ENCODE measurements at regions not wholly inside any gene's neighbourhood (a gene's known extent, or its start where the extent isn't known, plus 50 kb on each side); places are given as distances from the start of the nearest gene placed in this dataset.

DNA sequence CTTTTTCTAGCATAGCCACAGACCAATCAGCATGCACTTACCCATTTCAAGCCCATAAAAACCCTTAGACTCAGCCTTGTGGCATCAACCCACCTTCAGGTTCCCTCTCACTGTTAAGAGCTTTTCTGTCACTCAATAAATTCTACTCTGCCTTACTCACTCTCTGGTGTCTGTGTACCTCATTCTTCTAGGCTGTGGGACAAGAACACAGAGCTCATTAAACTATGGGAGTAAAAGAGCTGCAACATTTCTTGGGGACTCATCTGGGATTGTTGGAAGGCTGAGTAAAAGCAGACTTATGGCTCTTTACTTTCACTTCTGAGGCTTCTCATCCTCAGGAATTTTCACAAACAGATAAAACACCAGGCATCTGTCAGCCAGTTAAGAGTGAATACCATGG lies 879.3 kb downstream of the ROBO2 start:
- TF ChIP-seq CTCF (IDR thresholded peaks at IDR 0.05; ENCODE audit: low read depth, low read length): no peak
- no peak for DNase-seq (ENCODE audit: extremely low read depth, low read depth)

- DNase-seq (ENCODE audit: extremely low read depth, low read depth): no peak
- no peak for TF ChIP-seq CTCF (IDR thresholded peaks at IDR 0.05; ENCODE audit: low read depth, low read length)
These were observed 891.5 kb downstream of the ROBO2 start for GRCh38 chr3:77931255-77932009.

DNA sequence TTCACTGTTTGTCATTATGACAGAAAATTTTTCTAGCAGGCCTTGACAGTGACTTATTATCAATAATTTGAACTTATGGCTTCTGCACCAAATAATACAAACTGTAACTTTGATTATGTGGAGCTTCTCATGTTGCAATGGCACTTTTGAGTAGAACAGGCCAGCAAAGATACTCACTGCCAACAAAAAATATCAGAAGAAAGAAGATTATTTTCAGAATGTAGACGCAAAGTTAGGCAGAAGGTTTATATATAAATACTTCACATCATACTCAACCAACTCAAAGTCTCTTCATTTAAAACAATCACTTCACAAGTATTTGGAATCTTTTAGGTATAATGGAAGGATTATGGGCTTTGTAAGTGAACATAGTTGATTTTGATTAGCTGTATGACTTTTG lies 893.0 kb downstream of the ROBO2 start:
- DNase-seq (ENCODE audit: extremely low read depth, low read depth): no peak

DNA sequence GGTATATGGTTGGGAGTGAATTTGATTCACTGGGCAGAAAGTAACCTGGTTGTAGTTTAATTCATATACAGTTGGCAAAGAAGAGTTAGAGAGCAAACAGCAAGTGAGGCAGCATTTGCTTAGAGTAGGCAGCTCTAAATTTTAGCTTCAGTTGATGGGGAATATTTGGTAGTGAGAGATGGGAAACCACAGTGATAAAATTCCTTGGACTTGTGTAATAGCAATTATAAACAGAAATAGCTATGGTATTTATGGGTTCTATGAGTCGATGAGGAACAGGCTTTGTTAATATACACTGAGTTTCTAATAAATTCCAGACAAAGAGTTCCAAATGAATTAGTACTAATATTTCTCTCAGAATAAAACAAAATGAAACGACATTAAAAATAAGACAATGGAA lies 894.0 kb downstream of the ROBO2 start:
- no peak for TF ChIP-seq CTCF (IDR thresholded peaks at IDR 0.05; ENCODE audit: low read depth, low read length)
- DNase-seq (ENCODE audit: extremely low read depth, low read depth): no peak

More for the DNA sequence above, 893.0 kb downstream of the ROBO2 start:
- no peak for TF ChIP-seq CTCF (IDR thresholded peaks at IDR 0.05; ENCODE audit: low read depth, low read length)

DNA sequence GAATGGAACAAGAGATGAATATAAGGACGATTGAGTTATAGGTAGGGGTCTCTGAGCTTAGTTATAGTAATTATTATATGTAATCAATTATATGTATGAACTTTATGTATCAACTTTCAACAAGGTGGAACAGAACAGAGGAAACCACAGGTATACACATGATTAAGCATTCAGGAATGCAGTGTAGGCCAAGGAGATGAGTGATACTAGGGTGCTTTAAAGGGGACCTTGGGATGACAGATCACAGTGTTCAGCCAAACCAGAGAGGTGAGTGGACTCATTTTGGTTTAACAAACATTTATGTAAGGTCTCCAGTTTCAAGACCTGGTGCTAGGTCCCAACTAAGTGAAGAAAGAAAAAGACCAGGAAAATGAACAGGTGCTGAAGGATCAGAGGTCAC lies 895.5 kb downstream of the ROBO2 start:
- no peak for DNase-seq (ENCODE audit: extremely low read depth, low read depth)
- TF ChIP-seq CTCF (IDR thresholded peaks at IDR 0.05; ENCODE audit: low read depth, low read length): no peak

- no peak for TF ChIP-seq CTCF (IDR thresholded peaks at IDR 0.05; ENCODE audit: low read depth, low read length)
These were observed 899.8 kb downstream of the ROBO2 start for GRCh38 chr3:77939726-77940125.

DNA sequence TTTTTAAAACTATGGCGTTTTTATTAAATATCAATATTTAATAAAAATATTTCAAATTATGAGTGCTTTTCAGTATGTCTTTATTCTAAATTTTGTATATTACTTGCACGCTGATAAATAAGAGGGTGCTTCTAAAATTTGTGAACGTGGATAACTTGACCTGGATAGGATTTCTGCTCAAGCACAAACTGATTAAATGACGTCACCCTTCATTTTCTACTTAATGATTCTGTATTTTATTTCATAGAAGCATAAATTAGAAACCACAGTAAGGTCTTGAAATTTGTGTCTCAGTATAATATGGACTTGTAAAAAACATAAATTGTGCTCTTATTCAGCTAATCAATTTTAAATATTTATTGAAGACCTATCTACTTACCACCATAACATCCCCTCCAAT lies 903.7 kb downstream of the ROBO2 start:
- no peak for TF ChIP-seq CTCF (IDR thresholded peaks at IDR 0.05; ENCODE audit: low read depth, low read length)

More at GRCh38 chr3:77939726-77940125, 899.8 kb downstream of the ROBO2 start:
- DNase-seq (ENCODE audit: extremely low read depth, low read depth): no peak

More for the DNA sequence above, 903.7 kb downstream of the ROBO2 start:
- DNase-seq (ENCODE audit: extremely low read depth, low read depth): no peak
